Gastrocnemius medialis (tissue), 4 donors: ENCODE measurements at regions not wholly inside any gene's neighbourhood (a gene's known extent, or its start where the extent isn't known, plus 50 kb on each side); places are given as distances from the start of the nearest gene placed in this dataset.

Experiments
- CTCF ChIP-seq, 5 experiments: fragments of 450-650 bp in 3 of 5; fragments of 200-600 bp in 2 of 5; sonication (generic) in 2 of 5; IDR thresholded peaks in 4 of 5; conservative IDR thresholded peaks in 1 of 5; 1 replicate in 4 of 5; 2 replicates in 1 of 5; pipeline ENCODE4 v1.5.1; 2016 to 2019; ENCODE audit warnings: antibody characterized with exemption in 5 of 5, mild to moderate bottlenecking in 3 of 5, moderate library complexity in 3 of 5
- POLR2A ChIP-seq, 2 donors: fragments of 450-650 bp; IDR thresholded peaks; one replicate each; pipeline ENCODE4 v1.6.1; 2017; ENCODE audit warnings: antibody characterized with exemption in 2 of 2, mild to moderate bottlenecking in 2 of 2, moderate library complexity in 2 of 2

GRCh38 chr13:46951516-46951915 is 54.7 kb upstream of the HTR2A start:
- TF ChIP-seq CTCF (IDR thresholded peaks at IDR 0.05 in 4 of 5, conservative IDR thresholded peaks at IDR 0.05 in 1 of 5) (no peak), POLR2A (IDR thresholded peaks at IDR 0.05) (no peak)
